Hypothalamus (tissue), 51 donors: ENCODE measurements at regions not wholly inside any gene's neighbourhood (a gene's known extent, or its start where the extent isn't known, plus 50 kb on each side); places are given as distances from the start of the nearest gene placed in this dataset.

Experiments used
- DNase-seq, 51 donors: peaks; one replicate each; lab custom pipeline; 2025; lab: John Stamatoyannopoulos, UW

DNA sequence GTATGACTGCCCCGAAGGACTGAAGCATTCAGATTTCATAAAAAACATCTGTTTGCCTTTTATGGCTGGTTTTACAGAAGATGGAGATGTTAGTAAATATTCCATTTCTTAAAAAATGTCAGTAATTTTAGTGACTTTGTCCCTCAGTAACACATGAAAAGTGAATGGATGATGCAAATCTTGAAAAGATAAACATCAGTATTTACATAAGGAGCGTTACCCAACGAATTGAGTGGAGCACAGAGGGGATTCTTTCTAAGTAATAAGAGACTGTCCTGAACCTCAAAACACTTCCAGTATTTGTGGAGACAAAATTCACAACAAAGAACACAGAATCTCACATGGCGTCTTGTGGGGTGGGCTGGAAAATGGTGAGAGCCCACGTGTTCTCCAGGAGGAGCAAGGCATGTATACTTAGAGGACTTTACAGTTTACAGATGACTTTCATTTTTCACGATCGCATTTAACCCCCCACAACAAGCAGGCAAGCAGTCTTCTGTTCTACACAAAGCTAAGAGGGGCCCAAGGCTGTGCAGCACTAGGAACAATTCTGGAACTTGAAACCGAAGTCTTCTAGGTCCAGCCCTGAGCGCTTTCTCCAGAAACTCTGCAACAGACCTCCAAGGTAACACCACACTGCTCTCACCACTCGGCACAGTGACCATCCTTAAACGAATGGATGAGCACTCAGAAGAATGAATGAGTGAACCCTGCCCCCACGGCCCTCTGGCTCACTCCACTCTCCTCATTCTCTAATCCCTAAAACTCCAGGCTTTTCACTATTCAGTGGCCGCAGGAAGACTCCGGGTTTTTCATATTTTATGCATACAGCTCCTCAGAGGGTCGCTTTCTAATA lies 709.8 kb downstream of the UQCRFS1 start:
- no peak for DNase-seq

DNA sequence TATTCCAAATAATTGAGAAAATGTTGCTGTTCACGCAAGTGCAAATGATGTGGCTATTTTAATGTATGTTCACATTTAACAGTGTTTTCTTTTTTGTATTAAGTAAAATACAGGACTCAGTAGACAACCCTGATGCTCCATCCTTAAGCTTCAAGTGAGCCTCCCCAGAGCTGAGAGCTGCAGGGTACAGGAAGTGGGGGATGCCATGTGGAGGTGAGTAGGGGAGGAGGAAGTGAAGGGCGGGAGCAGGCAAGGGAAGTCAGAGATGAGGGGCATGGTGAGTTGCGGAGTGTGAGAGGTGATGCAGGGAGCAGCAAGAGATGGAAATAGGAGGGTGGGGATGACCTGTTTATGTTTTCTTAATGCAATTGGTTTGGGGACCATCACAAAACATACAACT lies 711.0 kb downstream of the UQCRFS1 start:
- DNase-seq: no peak

DNA sequence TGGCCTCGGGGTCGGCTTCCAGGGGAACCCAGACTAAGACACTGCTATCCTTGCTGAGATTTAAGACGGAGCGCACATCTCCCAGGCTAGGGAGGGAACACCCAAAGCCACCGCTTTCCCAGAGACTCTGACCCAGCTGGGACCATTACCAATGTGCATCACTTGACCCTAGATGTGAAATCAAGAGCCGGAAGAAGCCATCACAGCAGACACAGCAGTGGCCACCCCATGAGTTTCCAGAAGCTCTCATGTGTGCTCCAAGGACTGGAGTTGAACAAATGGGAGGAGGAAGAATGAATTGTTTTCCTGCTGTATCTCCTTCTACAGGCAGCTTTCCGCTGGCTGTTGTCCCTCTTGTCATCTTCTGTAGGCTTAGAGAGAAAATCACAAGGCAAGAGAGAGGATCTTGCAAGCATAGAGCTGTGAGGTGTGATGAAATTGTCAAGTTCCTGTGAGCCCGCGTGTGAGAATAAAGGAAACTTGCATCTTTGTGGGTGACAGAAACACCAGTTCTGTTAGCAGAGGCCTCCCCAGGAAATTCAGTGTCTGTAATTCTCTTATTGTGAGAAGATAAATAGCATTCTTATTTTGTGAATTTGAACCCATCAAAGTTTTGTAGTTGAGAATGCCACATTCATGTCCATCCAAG lies 711.8 kb downstream of the UQCRFS1 start:
- DNase-seq: no peak

DNA sequence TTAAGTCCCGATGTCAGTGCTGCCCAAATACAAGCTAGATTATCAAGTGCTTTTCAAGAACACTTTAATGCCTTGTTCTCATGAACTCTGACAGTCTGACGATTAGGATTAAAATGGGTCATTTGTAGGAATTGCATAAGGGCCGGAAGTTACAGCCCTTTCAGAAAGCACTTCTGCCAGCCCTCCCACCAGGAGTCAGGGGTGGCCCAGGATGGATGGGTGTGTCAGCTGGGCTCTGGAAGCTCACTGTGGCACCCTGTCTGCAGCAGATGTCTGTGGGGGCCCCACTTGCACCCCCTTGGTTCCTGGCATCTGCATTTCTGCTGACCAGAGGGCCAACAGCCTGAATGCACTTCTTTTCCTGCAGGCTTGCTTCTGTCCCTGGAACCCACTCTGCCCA lies 712.7 kb downstream of the UQCRFS1 start:
- no peak for DNase-seq

DNA sequence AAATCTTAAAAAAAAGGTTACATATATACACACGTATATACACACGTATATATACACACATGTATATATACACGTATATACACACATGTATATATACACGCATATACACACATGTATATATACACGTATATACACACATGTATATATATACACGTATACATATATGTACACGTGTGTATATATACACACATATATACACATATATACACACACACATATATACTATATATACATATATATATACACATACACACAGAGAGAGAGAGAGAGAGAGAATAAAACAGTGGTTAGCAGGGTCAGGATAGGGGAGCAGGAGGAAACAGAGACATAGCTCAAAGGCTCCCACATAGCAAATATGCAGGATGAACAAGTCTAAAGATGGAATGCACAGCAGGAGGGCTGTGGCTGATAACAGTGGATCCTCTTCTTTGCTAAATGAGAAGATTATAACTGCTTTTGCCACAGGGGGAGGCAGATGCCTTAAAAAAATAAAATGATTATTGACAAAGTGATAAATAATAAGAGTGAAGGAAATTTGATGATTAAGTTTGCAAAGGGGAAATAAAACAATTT lies 714.5 kb downstream of the UQCRFS1 start:
- no peak for DNase-seq

DNA sequence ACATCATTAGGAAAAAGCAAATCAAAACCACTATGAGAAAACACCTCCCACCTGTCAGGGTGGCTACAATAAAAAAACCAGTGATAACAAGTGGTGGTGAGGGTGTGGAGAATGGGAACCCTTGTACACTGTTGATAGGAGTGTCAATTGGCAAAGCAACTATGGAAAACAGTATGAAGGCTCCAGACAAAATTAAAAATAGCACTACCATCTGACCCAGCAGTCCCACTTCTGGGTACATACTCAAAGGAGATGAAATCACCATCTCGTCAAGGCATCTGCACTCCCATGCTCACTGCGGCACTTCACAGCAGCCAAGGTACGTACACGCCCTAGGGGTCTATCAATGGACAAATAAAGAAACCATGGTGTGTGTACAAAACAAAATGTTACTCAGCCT lies 715.1 kb downstream of the UQCRFS1 start:
- no peak for DNase-seq

DNA sequence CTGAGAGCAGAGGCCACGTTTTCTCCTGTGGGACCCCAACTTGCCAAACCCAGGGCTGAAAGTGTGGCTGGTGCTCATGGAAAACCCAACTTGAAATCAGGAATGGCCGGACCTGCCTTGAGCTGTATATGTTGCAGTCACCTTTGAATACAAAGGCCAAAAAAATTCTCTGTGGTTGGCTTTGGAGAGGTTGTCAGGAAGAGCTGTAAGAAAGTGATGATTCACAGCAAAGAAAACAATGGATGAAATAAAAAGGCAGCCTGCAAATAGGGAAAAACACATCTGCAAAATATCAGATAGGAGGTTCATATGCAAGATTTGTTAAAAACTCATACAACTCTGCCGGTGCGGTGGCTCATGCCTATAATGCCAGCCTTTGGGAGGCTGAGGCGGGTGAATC lies 715.8 kb downstream of the UQCRFS1 start:
- no peak for DNase-seq

DNA sequence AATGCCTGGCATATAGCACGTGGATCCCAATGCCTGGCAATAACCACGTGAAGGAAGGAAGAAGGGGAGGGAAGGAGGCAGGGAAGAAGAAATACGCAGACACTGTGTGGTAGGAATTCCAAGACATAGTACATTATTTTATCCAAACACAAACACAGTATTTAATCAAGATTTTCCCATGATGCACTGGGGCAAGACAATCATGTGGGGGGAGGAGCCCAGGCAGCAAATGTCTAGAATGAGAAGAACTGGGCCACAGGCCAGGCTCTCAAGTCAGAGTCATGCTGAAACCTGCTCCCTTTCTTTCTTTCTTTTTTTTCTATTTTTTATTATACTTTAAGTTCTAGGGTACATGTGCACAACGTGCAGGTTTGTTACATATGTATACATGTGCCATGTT lies 717.9 kb downstream of the UQCRFS1 start:
- no peak for DNase-seq

DNA sequence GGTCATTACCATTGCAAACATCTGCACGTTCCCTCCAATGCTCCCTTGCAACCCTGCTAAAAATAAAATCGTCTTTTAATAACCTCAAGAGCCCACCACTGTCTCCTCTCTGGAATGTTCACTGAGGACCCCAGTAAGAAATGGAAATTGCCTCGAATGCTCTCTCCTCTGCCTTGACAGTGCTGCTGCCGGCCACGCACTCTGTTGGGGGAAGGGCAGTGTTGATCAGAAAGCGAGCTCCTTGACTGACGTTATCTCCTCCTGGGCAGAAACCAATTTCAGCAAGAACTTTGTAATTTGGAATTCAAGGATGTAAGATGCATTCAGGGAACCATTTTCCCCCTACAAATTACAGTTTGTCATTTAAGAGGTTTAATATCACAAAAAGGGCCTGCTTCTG lies 718.5 kb downstream of the UQCRFS1 start:
- DNase-seq: no peak

DNA sequence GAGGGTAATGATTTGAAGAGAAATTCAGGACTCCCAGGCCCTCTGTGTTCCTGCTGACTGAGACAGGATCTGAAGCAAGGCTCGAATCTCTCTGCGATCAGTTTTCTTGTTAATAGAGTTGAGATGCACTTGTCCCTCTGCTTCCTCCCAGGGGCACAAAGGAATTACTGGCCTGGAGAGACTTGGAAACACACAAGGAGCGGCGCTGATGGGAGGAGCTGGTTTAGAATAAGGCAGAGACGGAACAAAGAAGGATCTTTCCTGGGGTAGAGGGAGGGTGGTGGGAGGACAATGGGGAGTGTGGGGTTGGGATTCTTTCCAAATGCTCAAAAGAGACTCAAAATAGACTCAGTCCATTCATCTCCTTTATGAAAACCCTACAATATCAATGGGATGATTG lies 719.1 kb downstream of the UQCRFS1 start:
- peak in 1 of 51 donors; percentile 7 for DNase-seq

DNA sequence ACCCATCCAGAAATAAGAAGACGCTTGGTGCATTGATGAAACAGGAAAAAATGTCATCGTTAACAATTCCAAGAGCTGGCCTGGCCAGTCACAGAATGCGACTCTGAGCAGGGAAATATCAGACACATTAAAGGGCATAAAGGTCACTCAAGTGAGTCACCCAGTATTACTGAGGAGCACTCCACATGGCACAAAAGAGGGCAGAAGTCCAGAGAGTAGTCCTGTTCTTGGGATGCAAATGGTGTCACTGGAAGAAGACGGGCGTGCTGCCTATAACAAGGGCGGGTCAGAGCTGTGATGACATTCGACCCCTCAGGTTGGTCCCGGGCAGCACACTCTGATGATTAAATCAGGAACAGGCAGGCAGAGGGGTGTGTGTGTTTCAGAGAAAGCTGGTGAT lies 720.3 kb downstream of the UQCRFS1 start:
- DNase-seq: no peak

DNA sequence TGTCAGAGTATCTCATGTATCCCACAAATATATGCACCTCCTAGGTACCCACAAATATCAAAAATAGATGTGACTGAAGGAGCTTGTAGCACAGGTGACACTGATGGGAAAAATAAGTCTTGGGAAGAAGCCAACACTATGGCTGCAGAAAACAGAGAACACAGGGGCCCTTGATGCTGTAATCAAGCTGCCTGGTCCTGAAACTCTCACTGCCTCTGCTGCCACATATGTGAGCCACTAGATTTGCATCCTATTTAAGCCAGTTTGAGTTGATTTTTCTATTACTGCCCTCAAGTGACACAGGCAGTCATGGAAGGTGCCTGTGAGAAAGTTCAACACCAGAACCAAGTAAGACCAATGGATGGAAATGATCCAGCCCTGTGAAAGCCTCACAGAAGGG lies 720.8 kb downstream of the UQCRFS1 start:
- DNase-seq: no peak

DNA sequence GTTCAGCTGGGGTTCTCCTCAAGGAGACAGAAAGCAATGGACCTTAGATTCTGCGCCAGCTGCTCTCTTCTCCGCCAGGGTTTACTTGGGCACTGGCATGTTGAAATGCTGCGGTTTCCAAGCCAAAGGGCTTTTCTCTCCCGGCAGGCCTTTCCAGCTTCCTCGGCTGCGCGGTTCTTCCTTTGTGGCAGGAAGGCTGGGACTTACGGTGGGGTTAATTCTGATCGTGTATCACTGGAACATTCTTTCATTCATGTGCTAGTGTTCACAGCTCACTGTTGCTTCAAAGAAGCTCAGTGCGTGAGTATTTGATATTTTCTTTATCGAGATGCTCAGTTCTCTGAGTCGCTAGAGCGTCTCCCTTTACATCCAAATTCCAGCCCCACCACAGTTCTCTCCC lies 723.2 kb downstream of the UQCRFS1 start:
- no peak for DNase-seq

DNA sequence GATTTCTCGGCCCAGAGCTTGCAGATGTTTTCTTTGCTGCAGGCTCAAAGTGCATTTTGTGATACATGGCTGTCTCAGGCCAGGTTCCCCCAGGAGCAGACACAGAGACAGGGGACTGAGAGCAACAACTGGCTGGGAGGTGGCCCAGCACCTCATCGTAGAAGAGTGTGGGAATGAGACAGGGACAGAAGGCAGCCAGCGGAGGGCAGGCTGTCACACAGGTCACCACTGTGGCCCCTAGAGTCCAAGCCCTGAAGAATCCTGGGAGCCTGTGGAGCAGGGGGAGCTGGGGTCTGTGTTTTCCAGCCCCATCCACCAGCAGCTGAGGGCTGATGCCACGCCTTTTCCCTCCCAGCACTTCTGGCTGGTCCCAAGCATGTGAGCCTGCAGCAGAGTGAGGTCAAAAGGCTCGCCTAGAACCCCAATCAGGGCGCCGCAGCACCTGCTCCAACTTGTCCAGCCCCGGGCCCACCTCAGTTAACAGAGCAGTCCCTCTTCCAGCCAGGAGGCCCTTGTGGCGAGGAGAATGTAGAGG lies 723.8 kb downstream of the UQCRFS1 start:
- no peak for DNase-seq

DNA sequence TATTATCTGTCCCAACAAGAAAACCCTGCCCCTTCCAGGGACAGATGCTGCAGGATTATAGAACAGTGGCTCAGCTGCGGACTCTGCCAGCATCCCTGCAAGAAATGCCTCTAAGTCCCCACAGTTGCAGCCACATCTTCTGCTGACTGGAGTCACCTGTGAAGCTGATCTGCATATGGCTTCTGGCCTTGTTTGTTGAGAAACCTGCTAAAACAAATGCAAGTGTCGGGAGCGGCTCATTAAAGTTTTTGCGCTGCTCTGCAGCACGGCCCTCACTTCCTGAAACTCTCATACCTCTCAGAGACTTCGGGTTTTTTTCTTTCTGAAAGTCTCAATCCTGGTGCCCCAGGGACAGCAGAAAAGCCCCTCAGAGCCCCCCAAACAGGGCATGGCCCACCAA lies 725.0 kb downstream of the UQCRFS1 start:
- DNase-seq: no peak

DNA sequence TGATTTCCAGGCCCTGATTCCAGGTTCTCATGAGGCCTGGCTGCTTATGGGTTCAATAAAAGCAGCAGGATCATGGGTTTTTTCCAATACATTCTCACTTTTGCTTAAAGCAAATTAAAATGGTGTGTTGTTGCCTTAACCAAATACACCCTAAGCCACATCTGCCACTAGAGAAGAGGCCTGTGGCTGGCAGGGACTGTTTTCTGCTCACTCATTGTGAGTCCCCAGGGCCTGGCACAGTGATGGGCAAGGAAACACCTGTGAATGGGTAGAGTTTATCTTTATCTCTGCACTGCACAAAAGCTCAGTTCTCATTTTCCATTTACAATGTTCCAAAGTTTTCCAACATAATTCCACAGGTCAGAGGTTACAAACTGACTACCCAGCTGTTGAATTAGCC lies 726.0 kb downstream of the UQCRFS1 start:
- no peak for DNase-seq

DNA sequence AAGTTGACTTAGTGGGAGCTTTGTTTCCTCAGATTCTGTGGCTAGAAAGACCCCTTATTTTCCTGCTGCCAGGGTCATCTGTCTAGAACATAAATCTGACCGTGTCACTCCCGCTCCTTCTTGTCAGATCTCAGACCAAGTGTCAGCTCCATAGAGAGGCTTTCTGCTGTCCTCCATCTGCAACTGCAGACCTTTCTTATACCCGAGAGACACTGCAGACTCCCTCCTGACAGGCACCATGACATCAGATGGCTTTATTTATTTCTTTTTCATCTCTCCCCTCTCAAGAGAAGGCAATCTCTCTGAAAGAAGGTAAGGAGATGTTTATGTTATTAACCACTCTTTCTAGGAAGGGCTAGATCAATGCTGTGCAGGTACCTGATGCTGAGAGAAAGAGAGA lies 726.5 kb downstream of the UQCRFS1 start:
- no peak for DNase-seq

DNA sequence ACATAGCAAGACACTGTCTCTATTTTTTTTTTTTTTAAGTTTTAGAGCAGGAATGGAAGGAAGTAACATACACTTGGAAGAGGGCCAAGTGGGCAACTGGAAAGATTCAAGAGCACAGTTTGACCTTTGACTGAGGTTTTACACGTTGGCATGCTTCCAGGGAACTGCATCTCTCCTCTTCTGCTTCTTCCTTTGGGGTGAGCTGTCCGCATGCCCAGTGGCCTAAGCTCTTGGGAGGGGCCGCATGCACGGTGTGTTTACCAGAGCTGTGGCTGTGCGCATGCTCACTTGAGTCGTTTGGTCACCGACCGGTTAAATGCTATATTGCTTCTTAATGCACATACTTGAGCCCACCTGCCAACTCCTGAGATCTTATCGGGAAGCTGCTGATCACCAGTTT lies 727.7 kb downstream of the UQCRFS1 start:
- no peak for DNase-seq

DNA sequence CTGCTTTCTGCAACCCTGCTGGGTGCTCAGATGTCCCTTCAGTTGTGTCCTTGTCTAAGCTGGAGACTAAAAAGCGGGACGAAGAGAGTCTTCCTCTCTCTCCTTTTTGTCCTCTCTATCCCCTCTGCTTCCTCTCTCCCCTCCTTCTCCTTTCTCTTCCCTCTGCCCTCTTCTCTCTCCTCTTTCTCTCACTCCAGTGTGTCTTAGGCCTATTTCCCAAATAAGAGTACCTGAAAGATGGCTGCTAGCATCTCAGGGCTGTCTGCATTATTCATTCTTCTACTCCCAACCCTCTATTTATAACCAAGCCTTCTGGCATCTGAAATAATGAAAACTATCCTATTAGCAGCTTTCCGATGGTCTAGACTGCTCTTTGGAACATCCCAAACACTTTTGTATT lies 729.8 kb downstream of the UQCRFS1 start:
- no peak for DNase-seq

DNA sequence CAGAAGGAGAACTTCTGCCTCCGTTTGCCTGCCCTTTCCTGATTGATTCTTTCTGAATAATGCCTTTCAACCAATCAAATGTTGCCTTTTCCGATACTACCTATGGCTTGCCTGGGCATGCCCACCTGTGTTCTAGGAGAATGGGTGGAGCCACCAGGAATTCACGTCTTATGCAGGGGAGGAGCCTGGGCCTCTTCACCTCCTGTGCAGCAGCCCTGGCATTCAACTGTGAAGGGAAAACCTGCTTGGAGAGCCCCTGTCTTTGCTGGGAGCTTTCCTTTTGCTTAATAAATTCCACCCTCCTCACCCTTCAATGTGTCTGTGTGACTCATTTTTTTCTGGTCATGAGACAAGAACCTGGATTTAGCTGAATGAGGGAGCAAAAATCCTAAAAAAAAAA lies 730.7 kb downstream of the UQCRFS1 start:
- no peak for DNase-seq

DNA sequence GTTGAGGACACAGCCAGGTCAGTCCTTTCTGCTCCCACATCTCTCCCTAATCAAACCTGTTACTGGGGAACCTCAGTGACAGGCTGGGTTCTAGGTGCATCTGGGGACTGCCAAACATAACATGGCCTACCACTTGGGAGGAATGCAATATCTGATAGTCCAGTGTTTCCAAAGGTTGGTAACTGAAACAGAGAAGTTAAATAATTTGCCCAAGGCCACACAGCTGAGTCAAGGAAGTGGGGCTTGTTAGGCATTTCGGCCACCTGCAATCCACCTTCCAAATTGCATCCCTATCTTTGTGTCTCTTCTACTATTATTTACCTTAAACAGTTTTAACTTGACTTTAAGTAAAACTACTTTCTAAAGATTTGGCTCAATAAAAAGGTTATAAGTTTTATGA lies 731.3 kb downstream of the UQCRFS1 start:
- no peak for DNase-seq

DNA sequence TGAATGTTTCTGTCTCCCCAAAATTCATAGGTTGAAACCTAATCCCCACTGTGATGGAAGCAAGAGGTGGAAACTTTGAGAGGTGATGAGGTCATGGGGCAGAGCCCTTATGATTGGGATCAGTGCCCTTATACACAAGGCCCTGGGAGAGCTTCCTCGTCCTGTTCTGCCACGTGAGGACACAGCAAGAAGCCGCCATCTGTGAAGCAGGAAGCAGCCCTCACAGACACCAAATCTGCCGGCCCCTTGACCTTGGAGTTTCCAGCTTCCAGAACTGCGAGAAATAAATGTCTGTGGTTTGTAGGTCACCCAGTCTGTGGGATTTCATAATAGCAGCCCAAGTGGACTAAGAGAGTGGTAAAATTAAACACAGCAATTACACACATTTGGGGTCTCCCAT lies 737.4 kb downstream of the UQCRFS1 start:
- no peak for DNase-seq
